ENCODE measurements at regions not wholly inside any gene's neighbourhood (a gene's known extent, or its start where the extent isn't known, plus 50 kb on each side); places are given as distances from the start of the nearest gene placed in this dataset.
"Not testable (repeated sequence)": the region's sequence is repeated elsewhere in the genome, so short reads cannot be mapped to it uniquely, and the experiment has no call there.

GRCh38 chr1:232131715-232132391 is 498.1 kb downstream of the SIPA1L2 start:
- TF ChIP-seq, protein P1, sequence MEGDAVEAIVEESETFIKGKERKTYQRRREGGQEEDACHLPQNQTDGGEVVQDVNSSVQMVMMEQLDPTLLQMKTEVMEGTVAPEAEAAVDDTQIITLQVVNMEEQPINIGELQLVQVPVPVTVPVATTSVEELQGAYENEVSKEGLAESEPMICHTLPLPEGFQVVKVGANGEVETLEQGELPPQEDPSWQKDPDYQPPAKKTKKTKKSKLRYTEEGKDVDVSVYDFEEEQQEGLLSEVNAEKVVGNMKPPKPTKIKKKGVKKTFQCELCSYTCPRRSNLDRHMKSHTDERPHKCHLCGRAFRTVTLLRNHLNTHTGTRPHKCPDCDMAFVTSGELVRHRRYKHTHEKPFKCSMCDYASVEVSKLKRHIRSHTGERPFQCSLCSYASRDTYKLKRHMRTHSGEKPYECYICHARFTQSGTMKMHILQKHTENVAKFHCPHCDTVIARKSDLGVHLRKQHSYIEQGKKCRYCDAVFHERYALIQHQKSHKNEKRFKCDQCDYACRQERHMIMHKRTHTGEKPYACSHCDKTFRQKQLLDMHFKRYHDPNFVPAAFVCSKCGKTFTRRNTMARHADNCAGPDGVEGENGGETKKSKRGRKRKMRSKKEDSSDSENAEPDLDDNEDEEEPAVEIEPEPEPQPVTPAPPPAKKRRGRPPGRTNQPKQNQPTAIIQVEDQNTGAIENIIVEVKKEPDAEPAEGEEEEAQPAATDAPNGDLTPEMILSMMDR (IDR thresholded peaks at IDR 0.05; ENCODE audit: insufficient read depth, low read length), result no peak
- no peak for TF ChIP-seq POLR2AphosphoS5 (IDR thresholded peaks at IDR 0.05; ENCODE audit: low read depth)
- TF ChIP-seq, protein P2, sequence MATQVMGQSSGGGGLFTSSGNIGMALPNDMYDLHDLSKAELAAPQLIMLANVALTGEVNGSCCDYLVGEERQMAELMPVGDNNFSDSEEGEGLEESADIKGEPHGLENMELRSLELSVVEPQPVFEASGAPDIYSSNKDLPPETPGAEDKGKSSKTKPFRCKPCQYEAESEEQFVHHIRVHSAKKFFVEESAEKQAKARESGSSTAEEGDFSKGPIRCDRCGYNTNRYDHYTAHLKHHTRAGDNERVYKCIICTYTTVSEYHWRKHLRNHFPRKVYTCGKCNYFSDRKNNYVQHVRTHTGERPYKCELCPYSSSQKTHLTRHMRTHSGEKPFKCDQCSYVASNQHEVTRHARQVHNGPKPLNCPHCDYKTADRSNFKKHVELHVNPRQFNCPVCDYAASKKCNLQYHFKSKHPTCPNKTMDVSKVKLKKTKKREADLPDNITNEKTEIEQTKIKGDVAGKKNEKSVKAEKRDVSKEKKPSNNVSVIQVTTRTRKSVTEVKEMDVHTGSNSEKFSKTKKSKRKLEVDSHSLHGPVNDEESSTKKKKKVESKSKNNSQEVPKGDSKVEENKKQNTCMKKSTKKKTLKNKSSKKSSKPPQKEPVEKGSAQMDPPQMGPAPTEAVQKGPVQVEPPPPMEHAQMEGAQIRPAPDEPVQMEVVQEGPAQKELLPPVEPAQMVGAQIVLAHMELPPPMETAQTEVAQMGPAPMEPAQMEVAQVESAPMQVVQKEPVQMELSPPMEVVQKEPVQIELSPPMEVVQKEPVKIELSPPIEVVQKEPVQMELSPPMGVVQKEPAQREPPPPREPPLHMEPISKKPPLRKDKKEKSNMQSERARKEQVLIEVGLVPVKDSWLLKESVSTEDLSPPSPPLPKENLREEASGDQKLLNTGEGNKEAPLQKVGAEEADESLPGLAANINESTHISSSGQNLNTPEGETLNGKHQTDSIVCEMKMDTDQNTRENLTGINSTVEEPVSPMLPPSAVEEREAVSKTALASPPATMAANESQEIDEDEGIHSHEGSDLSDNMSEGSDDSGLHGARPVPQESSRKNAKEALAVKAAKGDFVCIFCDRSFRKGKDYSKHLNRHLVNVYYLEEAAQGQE (IDR thresholded peaks at IDR 0.05; ENCODE audit: insufficient replicate concordance, low read depth), result no peak
- TF ChIP-seq SPI1 (IDR thresholded peaks at IDR 0.05; ENCODE audit: borderline replicate concordance, low read depth), result no peak
- TF ChIP-seq GABPA (IDR thresholded peaks at IDR 0.05; ENCODE audit: low read depth), result no peak
- Histone ChIP-seq H3K4me3 (replicated peaks; ENCODE audit: insufficient read depth, low read length) (no peak overlapping the region), H3K27me3 (ENCODE audit: insufficient read depth, poor library complexity, severe bottlenecking) (no peaks in the 10 kb centered on the region), H3K27ac (replicated peaks) (no peak overlapping the region)
- DNase-seq (ENCODE audit: low read depth in 1 of 2, low spot score in 1 of 2), result no peak

- Histone ChIP-seq H3K27me3 (ENCODE audit: insufficient read depth, poor library complexity, severe bottlenecking) (no peaks in the 10 kb centered on the region), H3K27ac (replicated peaks) (no peak overlapping the region), H3K4me3 (replicated peaks; ENCODE audit: insufficient read depth, low read length) (no peak overlapping the region)
- no peak for DNase-seq (ENCODE audit: low read depth in 1 of 2, low spot score in 1 of 2)
- no peak for TF ChIP-seq SPI1 (IDR thresholded peaks at IDR 0.05; ENCODE audit: borderline replicate concordance, low read depth)
These were observed 499.0 kb downstream of the SIPA1L2 start for GRCh38 chr1:232130815-232131480.

DNA sequence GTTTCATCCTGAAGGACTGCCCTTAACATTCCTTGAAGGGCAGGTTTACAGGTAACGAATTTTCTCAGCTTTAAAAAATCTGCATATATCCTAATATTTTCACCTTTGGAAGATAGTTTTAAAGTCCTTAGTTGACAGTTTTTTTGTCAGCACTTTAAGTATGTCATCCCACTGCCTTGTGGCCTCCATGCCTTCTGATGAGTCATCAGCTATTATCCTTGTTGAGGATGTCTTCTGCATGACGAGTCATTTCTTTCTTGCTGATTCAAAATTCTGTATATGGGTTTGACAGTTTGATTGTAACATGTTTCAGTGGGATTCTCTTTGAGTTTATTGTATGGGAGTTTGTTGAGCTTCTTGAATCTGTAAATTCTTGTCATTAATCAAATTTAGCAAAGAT is 500.6 kb downstream of the DISC1 start:
- H3K27ac ChIP-seq (replicated peaks), result no peak overlapping the region
- TF ChIP-seq POLR2AphosphoS5 (IDR thresholded peaks at IDR 0.05; ENCODE audit: low read depth) (no peak), SPI1 (IDR thresholded peaks at IDR 0.05; ENCODE audit: borderline replicate concordance, low read depth) (no peak), GABPA (IDR thresholded peaks at IDR 0.05; ENCODE audit: low read depth) (no peak)
- TF ChIP-seq, protein P1 (IDR thresholded peaks at IDR 0.05; ENCODE audit: insufficient read depth, low read length), result no peak
- TF ChIP-seq, protein P2 (IDR thresholded peaks at IDR 0.05; ENCODE audit: insufficient replicate concordance, low read depth), result no peak

DNA sequence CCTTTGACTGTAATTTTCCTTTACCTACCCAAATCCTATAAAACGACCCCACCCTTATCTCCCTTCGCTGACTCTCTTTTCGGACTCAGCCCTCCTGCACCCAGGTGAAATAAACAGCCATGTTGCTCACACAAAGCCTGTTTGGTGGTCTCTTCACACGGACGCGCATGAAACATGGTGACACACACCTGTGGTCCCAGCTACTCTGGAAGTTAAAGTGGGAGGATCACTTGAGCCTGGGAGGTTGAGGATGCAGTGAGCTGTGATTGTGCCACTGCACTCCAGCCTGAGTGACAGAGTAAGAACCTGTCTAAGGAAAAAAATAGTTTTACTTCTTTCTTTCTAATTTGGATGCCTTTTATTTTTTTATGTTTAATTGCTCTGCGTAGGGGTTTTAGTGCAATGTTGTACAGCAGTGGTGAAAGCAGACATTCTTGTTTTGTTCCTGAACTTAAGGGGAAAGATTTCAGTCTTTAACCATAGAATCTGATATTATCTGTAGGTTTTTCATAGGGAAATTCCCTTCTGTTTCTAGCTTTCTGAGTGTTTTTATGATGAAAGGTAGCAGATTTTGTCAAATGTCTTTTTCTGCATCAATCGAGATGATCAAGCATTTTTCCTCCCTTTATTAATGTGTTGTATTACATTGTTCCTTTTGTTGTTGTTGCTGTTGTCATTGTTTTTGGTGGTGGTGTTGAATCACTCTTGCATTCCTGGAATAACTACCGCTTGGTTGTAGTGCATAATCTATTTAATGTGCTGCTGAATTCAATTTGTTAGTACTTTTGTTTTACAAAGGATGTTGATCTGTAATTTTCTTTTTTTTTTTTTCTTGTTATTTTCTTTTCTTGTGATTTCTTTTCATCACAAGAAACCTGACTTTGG is 497.4 kb downstream of the DISC1 start:
- no peaks in the 10 kb centered on the region for H3K27me3 ChIP-seq (ENCODE audit: insufficient read depth, poor library complexity, severe bottlenecking)
- no peak overlapping the region for H3K4me3 ChIP-seq (replicated peaks; ENCODE audit: insufficient read depth, low read length)
- no peak for TF ChIP-seq POLR2AphosphoS5 (IDR thresholded peaks at IDR 0.05; ENCODE audit: low read depth)
- TF ChIP-seq, protein P2 (IDR thresholded peaks at IDR 0.05; ENCODE audit: insufficient replicate concordance, low read depth), result no peak
- TF ChIP-seq, protein P1 (IDR thresholded peaks at IDR 0.05; ENCODE audit: insufficient read depth, low read length), result no peak
- no peak for DNase-seq (ENCODE audit: low read depth in 1 of 2, low spot score in 1 of 2)
- no peak overlapping the region for H3K27ac ChIP-seq (replicated peaks)

More for the DNA sequence above, 500.6 kb downstream of the DISC1 start:
- no peak overlapping the region for H3K4me3 ChIP-seq (replicated peaks; ENCODE audit: insufficient read depth, low read length)
- no peaks in the 10 kb centered on the region for H3K27me3 ChIP-seq (ENCODE audit: insufficient read depth, poor library complexity, severe bottlenecking)
- DNase-seq (ENCODE audit: low read depth in 1 of 2, low spot score in 1 of 2), result no peak

- not testable (repeated sequence) for H3K4me3 ChIP-seq (replicated peaks; ENCODE audit: insufficient read depth, low read length); H3K27ac ChIP-seq (replicated peaks); H3K27me3 ChIP-seq (ENCODE audit: insufficient read depth, poor library complexity, severe bottlenecking); DNase-seq (ENCODE audit: low read depth in 1 of 2, low spot score in 1 of 2)
These were observed 491.3 kb downstream of the DISC1 start for GRCh38 chr1:232117903-232118302.
